ENCODE measurements at regions not wholly inside any gene's neighbourhood (a gene's known extent, or its start where the extent isn't known, plus 50 kb on each side); places are given as distances from the start of the nearest gene placed in this dataset.
A peak's percentile ranks its signal among the peaks of the same experiment; 100 is the strongest.

GRCh38 chr12:66813137-66813892, 134.4 kb upstream of the GRIP1 start:
- H3F3A ChIP-seq (ENCODE audit: low read depth) = no peaks in the 10 kb centered on the region
- H3K9ac ChIP-seq (ENCODE audit: low read depth, low read length, poor library complexity, severe bottlenecking) = no peak overlapping the region
- no peaks in the 10 kb centered on the region for H3K9me2 ChIP-seq (replicated peaks; ENCODE audit: low read depth, low read length)
- no peak overlapping the region for H2AFZ ChIP-seq (ENCODE audit: low read length)
- H4K20me1 ChIP-seq (ENCODE audit: insufficient read depth, low read length, poor library complexity, severe bottlenecking) = no peaks in the 10 kb centered on the region
- H3K9me3 ChIP-seq (ENCODE audit: insufficient read depth, low read depth, low read length) = no peaks in the 10 kb centered on the region
- H3K4me3 ChIP-seq (ENCODE audit: low read length, poor library complexity, severe bottlenecking) = no peak overlapping the region
- no peaks in the 10 kb centered on the region for H3K36me3 ChIP-seq (ENCODE audit: insufficient read depth, low read length)
- H3K79me2 ChIP-seq (ENCODE audit: insufficient read depth, low read length) = no peaks in the 10 kb centered on the region
- H3K4me1 ChIP-seq (ENCODE audit: insufficient read depth, low read length, poor library complexity, severe bottlenecking) = peaks cover 10% of the 10 kb centered on the region
- no peaks in the 10 kb centered on the region for H3K27me3 ChIP-seq (ENCODE audit: insufficient read depth, low read length, poor library complexity, severe bottlenecking)
- peak overlapping the region; percentile 2 for H3K4me2 ChIP-seq (ENCODE audit: low read depth, low read length, poor library complexity, severe bottlenecking)
- TF ChIP-seq EZH2phosphoT487 (IDR thresholded peaks at IDR 0.05; ENCODE audit: borderline replicate concordance) = no peak
- TF ChIP-seq CTCF (conservative IDR thresholded peaks at IDR 0.05; ENCODE audit: low read length) = no peak

DNA sequence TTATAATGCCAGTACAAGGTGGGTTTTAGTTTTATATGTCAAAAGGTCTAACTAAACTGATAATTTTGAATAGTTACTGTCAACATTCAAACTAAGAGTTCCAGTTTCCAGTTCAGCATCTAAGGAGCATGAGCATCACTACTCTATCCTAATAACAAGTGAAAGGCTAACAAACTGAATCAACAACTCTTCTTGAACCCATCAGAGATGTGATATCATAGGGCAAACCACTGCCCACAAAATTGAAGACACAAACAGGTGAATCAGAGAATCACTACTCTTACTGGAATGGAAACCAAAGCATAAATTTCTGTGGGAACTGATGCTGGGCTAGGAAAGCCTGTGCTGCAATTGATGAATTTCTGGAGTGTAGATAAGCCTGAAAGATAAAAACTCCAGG, 140.7 kb upstream of the GRIP1 start:
- Histone ChIP-seq H3K27me3 (ENCODE audit: insufficient read depth, low read length, poor library complexity, severe bottlenecking) (no peaks in the 10 kb centered on the region), H3K79me2 (ENCODE audit: insufficient read depth, low read length) (no peaks in the 10 kb centered on the region), H3K4me2 (ENCODE audit: low read depth, low read length, poor library complexity, severe bottlenecking) (no peak overlapping the region), H3K36me3 (ENCODE audit: insufficient read depth, low read length) (no peaks in the 10 kb centered on the region), H3F3A (ENCODE audit: low read depth) (no peaks in the 10 kb centered on the region), H3K4me1 (ENCODE audit: insufficient read depth, low read length, poor library complexity, severe bottlenecking) (no peaks in the 10 kb centered on the region), H3K9me2 (replicated peaks; ENCODE audit: low read depth, low read length) (no peaks in the 10 kb centered on the region), H4K20me1 (ENCODE audit: insufficient read depth, low read length, poor library complexity, severe bottlenecking) (no peaks in the 10 kb centered on the region), H3K9ac (ENCODE audit: low read depth, low read length, poor library complexity, severe bottlenecking) (no peak overlapping the region), H3K9me3 (ENCODE audit: insufficient read depth, low read depth, low read length) (no peaks in the 10 kb centered on the region), H2AFZ (ENCODE audit: low read length) (no peak overlapping the region), H3K4me3 (ENCODE audit: low read length, poor library complexity, severe bottlenecking) (no peak overlapping the region)
- TF ChIP-seq EZH2phosphoT487 (IDR thresholded peaks at IDR 0.05; ENCODE audit: borderline replicate concordance) (no peak), CTCF (conservative IDR thresholded peaks at IDR 0.05; ENCODE audit: low read length) (no peak)

- no peak overlapping the region for H3K9ac ChIP-seq (ENCODE audit: low read depth, low read length, poor library complexity, severe bottlenecking)
- H3K9me2 ChIP-seq (replicated peaks; ENCODE audit: low read depth, low read length) = no peaks in the 10 kb centered on the region
- H4K20me1 ChIP-seq (ENCODE audit: insufficient read depth, low read length, poor library complexity, severe bottlenecking) = no peaks in the 10 kb centered on the region
- H3K4me1 ChIP-seq (ENCODE audit: insufficient read depth, low read length, poor library complexity, severe bottlenecking) = no peaks in the 10 kb centered on the region
- no peaks in the 10 kb centered on the region for H3K36me3 ChIP-seq (ENCODE audit: insufficient read depth, low read length)
- H3F3A ChIP-seq (ENCODE audit: low read depth) = no peaks in the 10 kb centered on the region
- H2AFZ ChIP-seq (ENCODE audit: low read length) = no peak overlapping the region
- H3K4me2 ChIP-seq (ENCODE audit: low read depth, low read length, poor library complexity, severe bottlenecking) = no peak overlapping the region
- H3K9me3 ChIP-seq (ENCODE audit: insufficient read depth, low read depth, low read length) = no peaks in the 10 kb centered on the region
- TF ChIP-seq EZH2phosphoT487 (IDR thresholded peaks at IDR 0.05; ENCODE audit: borderline replicate concordance) (no peak), CTCF (conservative IDR thresholded peaks at IDR 0.05; ENCODE audit: low read length) (no peak)
- H3K79me2 ChIP-seq (ENCODE audit: insufficient read depth, low read length) = no peaks in the 10 kb centered on the region
- H3K4me3 ChIP-seq (ENCODE audit: low read length, poor library complexity, severe bottlenecking) = no peak overlapping the region
- no peaks in the 10 kb centered on the region for H3K27me3 ChIP-seq (ENCODE audit: insufficient read depth, low read length, poor library complexity, severe bottlenecking)
Observed at GRCh38 chr12:66822961-66823360, 144.1 kb upstream of the GRIP1 start.

Data from Loucy (cell line).